GM21723 (cell line): ENCODE measurements at regions not wholly inside any gene's neighbourhood (a gene's known extent, or its start where the extent isn't known, plus 50 kb on each side); places are given as distances from the start of the nearest gene placed in this dataset.
"Not testable (repeated sequence)": the region's sequence is repeated elsewhere in the genome, so short reads cannot be mapped to it uniquely, and the experiment has no call there.

Source experiments
- ATAC-seq: cut with Tn5 transposase; IDR thresholded peaks from one replicate; pipeline ENCODE4 v1.9.1; 2021; ENCODE audit warnings: mild to moderate bottlenecking, moderate library complexity; ENCODE audit not compliant: unreplicated experiment

DNA sequence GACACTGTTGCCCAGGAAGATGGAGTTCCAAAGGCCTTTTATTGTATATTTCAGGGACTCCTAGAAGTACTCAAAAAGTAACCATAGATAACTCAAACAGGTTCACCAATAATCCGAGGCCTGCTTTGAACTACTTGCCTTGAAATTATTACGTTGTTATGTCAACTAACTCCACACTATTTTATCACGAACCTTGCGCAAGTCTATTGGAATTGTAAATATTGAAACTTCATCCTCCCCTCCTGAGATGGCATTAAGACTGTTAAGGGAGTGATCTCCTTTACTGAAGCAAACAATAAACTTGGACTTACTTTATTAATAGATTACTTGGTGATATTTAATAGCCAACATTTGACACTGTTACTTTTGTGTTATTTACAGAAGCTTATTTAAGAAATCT, 199.6 kb upstream of the GADL1 start:
- ATAC-seq, result no peak

DNA sequence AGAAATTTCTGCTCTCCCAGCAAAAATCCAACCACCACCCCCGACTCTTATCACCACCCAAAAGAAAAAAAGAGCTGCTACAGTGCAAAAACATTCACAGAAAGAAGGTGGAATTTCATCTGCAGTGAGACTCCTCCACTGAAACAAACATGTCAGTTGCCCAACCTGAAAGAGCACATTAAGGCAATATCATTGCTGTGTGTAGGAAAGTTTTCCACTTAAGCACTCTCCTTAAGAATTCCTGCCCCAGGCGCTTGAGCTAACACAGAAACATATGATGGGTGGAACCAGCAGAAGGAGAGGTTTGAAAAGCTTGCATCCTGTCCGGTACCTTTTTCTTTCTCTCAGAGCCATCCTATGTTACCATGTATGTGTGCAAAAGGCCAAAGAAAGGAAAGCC, 200.8 kb upstream of the GADL1 start:
- ATAC-seq, result no peak

DNA sequence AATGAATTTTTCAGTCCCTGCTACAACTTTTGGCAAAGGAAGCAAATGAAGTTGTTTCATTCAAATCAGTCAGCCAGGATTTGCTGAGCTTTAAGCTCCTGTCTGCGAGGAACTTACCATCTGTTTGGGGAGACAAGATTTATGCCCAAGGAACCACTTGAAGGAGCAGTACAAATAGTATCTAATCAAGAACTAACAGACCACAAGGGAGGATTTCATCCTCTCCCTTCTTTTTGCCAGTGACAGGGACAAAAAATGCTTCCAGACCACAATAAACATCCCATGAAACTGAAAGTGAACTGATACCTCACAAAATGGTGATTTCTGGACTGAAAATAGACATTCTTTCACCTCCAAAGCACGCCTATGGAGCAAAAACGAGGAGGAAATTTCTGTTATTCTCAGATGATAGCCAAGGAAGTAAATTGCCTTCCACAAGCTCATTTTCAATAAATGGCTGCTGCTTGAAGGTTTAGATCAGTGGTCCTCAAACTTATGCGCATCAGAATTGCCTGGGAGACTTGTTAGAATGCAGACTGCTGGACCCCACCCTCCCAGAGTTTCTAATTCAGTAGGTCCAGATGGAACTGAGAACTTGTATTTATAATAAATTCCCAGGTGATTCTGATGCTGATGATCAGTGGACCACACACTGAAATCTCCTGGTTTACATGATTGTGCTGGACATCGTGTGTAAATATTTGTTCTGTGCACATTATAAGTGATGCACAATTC, 202.4 kb upstream of the GADL1 start:
- ATAC-seq, result no peak

DNA sequence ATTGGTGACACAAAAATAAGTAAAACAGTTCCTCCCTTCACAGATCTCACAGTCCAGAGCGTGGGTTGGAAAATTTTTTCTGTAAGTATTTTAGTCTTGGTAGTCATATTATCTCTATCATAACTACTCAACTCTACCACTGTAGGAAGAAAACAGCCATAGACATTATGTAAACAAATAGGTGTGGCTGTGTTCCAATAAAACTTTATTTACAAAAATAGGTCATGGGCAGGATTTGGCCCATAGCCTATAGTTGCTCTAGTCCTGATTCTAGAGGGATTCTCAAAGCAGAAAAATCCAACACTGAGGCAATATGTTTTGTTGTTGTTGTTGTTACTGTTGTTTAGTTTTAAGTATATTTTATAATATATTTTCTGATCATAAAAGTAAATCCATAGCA, 206.1 kb upstream of the GADL1 start:
- no peak for ATAC-seq

DNA sequence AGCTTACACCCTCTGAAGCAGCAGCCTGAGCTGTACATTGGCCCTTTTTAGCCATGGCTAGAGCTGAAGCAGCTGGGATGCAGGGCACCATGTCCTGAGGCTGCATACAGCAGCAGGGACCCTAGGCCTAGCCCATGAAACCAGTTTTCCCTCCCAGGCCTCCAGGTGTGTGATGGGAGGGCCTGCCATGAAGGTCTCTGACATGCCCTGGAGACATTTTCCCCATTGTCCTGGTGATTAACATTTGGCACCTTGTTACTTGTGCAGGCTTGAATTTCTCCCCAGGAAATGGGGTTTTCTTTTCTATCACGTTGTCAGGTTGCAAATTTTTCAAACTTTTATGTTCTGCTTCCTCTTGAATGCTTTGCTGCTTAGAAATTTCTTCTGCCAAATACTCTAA, 206.8 kb upstream of the GADL1 start:
- ATAC-seq, result not testable (repeated sequence)

DNA sequence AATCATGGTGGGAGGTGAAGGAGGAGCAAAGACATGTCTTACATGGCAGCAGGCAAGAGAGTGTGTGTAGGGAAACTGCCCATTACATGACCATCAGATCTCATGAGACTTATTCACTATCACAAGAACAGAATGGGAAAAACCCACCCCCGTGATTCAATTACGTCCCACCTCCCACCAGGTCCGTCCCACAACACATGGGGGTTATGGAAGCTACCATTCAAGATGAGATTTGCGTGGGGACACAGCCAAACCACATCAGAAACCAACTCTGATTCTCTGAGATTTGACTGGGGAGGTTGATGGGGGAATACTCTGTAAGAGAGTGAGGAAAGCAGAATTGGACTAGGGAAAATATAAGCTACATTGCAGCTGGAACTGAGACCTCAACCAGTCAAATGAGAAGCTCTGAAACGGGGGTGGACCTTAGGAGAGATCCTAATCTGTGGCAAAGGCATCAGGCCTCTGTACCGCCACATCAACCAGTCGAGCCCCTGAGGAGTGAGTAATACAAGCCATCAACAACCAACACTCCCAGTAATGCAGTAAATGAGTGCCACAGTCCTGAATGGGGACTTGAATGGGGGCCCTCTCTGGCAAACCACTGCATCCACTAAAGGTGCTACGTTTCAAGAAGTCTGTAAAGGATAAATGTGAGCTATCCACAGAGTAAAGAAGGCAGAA, 207.9 kb upstream of the GADL1 start:
- ATAC-seq, result no peak

DNA sequence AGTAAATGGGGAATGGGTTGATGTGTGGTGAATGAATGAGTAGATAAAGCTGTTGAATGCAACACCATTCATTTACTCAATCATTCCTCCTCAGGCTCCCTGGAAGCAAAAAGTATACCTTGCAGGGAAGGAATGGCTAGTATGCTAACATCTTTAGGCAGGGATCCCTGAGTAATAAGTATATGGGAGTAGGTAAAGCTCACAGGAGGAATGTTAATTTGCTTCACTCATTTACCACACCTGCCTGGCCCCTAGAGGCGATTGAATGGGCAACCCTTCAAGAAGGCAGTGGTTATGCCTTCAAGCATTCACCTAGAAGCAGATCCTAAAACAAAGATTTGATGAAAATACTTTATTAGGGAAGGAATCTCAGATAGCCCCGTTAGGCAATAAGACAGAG, 208.7 kb upstream of the GADL1 start:
- ATAC-seq, result no peak

DNA sequence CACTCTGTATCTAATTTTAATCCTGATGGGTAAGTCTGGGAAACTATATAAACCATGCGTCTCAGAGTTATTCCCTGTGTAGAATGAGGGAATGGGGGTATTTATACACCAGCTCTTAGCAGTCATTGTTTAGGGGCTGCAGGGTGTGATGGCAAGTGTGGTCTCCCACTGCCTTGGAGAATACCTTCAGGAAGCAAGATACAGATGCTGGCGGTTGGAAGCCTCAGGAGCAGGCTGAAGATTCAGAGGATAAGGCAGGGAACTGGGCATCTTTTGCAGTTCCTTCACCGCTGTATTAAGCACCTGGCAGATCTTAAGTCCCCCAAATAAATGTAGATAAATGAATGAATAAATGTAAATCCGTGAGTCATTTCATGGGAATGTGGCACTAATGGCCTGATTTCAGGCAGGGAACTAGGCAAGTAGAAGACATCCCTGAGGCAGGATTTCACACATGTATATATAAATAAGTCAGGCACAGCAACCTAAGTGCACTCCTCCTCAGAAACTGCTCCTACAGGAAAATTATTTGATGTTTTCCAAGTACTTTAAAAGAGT, 209.2 kb upstream of the GADL1 start:
- no peak for ATAC-seq

DNA sequence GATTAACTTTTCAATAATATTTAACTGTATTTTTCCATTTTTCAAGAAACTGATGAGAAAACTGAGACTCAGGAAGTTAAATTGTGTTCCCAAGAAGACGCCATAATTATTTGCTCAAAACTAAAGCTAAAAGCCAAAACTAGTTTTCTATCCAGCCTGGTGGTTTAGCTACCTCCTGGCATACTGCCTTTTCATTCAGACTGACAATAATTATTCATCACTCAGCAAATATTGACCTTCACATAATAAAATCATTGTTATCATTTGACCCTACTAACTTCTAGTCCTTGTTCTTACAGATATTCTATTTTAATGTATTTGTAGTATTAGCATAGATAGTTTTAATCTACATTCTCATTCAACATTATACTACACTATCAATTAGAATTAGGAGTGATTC, 210.6 kb upstream of the GADL1 start:
- ATAC-seq, result no peak

DNA sequence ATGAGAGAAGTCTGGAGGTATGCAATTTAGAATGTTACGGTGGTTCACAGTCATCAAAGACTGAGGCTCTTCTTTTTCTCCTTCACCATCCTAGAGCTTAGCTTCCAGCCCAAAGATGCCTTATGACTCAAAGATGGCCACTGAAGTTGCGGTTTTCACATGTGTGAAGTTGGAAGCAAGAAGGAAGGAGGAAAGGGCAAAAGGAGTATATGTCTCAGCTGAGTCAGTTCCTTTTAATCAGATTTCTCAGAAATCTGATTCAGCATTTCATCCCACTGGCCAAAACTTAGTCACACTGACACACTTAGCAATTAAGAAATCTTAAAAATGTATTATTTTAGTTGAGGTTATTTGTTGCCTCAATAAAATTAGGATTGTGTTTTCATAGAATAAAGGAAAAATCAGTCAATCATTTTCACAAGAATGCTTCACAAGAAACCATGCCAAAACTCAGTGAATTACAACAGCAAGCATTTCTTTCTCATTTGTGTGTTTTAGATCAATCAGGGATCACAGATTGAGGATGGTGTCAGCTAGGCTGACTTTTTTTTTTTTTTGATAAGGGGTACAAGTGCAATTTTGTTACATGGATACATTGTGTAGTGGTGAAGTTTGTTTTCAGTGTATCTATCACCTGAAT, 211.1 kb upstream of the GADL1 start:
- no peak for ATAC-seq

DNA sequence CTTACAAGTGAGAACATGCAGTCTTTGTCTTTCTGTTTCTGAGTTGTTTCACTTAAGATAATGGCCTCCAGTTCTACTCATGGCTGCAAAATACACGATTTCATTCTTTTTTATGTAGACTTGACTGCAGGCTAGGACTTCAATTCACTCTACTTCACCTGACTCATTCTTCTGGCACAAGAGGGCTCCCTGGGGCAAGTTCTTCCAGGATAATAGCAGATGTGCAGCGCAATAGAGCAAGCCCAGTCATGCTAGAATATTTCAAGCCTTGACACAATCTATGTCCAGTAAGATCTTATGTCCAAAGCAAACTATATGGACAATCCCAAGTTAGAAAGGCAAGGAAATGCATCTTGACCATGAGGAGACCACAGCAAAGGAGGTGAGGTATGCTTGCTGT, 211.7 kb upstream of the GADL1 start:
- no peak for ATAC-seq

DNA sequence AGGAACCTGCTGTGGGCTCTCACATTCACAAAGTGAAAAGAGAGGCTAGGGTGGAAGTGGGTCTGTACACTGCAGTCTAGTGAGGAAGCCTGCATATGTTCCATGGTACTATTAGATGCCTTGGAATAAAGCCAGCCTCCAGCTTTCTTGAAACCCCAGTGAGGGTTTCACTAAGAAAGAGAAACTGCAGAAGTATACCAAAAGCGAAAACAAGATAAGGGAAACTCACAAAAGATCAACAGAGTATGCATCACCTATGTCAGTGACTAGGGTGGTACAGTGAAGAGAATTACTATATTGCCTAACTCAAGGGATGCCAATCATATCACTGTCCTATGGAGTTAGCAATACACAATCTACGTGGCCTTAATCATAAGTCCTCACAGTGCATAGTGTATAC, 212.5 kb upstream of the GADL1 start:
- peak; percentile 93 for ATAC-seq

DNA sequence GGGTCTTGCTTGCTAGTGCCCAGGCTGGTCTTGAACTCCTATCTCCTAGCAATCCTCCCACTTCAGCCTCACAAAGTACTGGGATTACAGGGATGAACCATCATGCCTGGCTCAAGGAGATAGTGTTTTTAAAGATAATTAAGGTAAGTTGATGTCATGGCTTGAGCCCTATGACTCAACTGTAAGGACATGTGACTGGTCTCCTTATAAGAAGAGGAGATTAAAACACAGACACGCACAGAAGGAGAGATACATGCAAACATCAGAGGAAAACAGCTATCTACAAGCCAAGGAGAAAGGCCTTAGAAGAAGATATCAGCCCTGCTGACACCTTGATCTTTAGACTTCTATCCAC, 220.4 kb upstream of the GADL1 start:
- ATAC-seq, result no peak

DNA sequence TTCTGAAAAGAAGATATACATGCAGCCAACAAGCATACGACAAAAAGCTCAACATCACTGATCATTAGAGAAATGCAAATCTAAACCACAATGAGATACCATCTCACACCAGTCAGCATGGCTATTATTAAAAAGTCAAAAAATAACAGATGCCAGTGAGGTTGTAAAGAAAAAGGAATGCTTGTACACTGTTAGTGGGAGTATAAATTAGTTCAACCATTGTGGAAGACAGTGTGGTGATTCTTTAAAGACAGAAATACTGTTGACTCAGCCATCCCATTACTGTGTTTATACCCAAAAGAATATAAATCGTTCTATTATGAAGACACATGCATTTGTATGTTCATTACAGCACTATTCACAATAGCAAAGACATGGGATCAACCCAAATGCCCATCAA, 221.1 kb upstream of the GADL1 start:
- not testable (repeated sequence) for ATAC-seq

DNA sequence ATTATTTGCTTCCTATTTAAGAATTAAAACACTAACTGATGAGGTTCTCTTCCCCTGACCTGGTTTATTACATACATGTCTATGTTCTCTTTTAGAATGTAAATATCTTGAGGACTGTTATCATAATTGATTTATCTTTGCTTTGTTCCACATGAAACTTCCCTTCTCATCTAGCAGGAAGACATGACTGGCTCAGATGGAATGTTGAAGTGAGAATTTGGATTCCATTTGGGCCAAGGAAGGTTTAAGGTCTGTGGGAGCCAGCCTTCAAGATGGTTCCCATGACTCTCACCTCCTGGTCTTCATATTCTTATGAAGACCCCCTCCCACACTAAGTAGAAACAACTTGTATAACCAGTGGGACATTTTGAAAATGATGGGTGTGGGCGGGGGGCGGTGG, 222.2 kb upstream of the GADL1 start:
- no peak for ATAC-seq

DNA sequence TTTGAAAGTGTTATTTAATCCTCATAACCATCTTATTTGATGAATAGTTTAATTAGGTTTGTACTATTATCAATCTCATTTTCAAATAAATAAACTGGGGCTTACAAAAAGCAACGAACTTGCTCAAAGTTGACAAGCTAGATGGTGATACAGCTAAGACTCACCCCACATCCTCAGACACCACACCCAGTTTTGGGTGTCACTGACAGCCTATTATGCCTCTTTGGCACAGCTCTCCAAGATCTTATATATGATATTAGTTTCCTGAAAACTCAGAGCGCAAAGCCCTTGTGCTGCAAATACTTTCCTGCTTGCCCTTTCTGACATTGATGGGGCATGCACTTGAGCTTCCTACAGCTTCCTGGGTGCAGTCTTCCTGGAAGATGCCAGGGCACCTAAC, 223.4 kb upstream of the GADL1 start:
- no peak for ATAC-seq

DNA sequence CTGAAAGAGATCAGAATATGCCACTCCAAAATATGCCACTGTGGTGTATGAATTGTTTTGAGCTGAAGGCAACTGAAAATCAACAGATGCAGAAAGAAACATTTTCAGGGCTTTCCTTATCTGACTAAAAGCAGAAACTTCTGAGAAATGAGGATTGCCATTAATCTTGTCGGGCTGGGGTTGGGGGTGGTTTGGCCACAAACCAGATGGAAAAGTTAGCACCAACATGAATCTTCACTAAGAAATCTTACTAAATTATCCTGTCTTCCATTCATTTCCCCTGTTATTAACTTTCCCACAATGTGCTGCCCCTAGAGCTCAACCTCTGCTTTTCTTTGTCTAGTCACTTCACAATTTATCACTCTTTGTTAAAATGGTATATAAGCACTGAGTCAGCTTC, 229.9 kb upstream of the GADL1 start:
- ATAC-seq, result no peak

DNA sequence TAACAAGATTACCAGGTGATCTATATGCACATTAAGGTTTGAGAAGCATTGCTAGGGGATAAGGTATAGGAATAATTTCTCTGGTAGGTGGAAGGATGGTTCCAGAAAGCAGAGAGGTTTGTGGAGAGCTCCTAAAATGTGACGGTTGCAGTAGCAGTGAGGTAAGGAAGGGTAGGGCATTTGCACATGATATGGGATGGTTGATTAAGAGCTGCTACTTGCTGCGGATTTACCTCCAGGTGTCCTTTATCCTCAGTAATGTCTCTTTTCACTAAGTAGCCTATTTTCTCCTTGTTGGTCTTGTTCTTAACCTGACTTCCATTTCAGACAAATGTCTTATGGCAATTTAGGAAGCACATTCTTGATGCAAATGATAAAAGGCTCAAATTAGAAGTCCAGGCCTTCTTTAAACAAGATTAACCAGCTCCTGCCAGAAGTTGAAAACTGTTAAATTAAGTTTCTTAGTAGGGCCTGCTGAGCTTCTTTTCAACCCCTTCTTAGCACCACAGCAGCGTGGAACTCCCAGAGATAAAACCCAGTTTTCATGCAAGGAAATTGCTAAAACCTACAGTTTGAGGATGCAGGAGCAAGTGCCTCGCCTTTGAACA, 231.1 kb upstream of the GADL1 start:
- no peak for ATAC-seq

DNA sequence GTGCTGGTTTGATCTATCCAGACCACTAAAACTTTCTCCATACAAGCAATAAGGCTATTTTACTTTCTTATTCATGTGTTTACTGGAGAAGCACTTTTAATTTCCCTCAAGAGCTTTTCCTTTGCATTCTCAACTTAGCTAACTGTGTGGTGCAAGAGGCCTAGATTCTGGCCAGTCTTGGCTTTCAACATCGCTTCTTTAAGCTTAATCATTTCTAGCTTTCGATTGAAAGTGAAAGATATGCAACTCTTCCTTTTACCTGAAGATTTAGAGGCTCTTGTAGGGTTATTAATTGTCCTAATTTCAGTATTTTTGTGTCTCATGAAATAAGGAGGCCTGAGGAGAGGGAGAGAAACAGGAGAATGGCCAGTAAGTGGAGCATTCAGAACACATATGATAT, 234.8 kb upstream of the GADL1 start:
- ATAC-seq, result no peak

DNA sequence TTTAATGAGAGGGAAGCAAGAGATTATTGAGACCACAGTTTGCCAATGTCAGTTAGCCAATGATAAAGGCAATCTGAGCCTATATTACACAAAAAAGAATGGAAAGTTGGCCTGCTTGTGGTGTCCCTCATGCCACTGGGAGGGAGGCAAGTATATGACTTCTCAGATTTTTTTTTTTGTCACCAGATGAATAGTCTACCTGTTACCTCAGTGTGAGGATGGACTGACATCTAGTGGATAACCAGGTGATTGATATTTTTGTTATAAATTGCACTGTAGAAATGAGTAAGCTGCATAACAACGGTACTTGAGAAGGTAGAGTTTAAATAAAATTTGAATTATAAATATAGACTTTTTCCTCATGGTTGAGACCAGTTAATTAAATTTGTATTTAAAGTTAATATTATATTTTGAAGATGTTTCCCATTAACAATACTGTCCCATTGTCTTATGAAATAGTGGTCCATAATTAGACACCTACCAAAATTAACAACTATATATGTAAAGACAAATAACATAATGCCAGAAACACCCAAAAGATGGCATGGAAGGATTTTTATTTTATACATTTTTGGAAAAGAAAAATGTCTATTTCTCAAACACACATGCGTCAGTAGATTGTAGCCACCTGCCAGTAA, 237.8 kb upstream of the GADL1 start:
- peak; percentile 73 for ATAC-seq

DNA sequence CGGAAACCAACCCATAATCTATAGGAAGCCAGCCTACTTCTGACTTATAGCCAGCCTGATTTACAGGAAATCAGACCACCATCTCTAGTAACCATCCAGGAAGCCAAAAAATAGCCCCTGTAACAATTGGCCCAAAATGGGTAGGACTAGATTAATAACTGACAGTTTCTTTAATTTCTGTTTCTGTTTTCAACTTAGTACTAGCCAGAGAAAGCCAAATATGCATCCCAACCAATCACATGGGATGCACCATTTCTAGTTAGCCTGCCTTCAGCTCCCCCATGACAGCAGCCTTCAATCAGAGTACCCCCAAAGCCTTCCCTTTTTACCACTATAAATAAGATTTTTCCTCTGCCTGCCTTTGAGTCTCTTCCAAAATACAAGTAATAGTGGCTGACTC, 239.1 kb upstream of the GADL1 start:
- ATAC-seq, result no peak
